GM12873 (cell line): ENCODE measurements at regions not wholly inside any gene's neighbourhood (a gene's known extent, or its start where the extent isn't known, plus 50 kb on each side); places are given as distances from the start of the nearest gene placed in this dataset.

ENCODE experiments used
- TF ChIP-seq, protein P1 (sequence below): IDR thresholded peaks from 2 replicates; pipeline ENCODE4 v1.5.1; 2012; ENCODE audit warnings: low read depth, mild to moderate bottlenecking, moderate library complexity, low read length, control low read depth; ENCODE audit not compliant: insufficient read depth; ENCODE audit errors: missing control alignments

DNA sequence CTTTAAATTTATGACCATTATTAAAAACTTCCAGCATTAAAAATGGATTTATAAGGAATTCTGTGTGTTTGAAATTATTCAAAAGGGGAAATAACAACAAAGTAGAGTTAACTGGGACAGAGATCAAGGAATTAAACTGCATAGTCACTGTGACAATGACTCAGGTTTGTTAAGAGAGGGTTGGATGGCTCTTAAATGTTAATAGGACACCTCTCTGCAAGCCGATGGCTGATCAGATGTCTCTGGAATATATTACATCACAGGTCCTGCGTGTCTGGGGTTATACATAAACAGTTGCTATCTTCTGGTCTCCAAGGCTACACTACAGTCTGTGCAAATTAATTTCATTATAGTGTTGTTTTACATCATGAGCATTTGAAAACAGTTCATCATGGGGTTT is 574.3 kb downstream of the COL12A1 start:
- TF ChIP-seq, protein P1, sequence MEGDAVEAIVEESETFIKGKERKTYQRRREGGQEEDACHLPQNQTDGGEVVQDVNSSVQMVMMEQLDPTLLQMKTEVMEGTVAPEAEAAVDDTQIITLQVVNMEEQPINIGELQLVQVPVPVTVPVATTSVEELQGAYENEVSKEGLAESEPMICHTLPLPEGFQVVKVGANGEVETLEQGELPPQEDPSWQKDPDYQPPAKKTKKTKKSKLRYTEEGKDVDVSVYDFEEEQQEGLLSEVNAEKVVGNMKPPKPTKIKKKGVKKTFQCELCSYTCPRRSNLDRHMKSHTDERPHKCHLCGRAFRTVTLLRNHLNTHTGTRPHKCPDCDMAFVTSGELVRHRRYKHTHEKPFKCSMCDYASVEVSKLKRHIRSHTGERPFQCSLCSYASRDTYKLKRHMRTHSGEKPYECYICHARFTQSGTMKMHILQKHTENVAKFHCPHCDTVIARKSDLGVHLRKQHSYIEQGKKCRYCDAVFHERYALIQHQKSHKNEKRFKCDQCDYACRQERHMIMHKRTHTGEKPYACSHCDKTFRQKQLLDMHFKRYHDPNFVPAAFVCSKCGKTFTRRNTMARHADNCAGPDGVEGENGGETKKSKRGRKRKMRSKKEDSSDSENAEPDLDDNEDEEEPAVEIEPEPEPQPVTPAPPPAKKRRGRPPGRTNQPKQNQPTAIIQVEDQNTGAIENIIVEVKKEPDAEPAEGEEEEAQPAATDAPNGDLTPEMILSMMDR = no peak

DNA sequence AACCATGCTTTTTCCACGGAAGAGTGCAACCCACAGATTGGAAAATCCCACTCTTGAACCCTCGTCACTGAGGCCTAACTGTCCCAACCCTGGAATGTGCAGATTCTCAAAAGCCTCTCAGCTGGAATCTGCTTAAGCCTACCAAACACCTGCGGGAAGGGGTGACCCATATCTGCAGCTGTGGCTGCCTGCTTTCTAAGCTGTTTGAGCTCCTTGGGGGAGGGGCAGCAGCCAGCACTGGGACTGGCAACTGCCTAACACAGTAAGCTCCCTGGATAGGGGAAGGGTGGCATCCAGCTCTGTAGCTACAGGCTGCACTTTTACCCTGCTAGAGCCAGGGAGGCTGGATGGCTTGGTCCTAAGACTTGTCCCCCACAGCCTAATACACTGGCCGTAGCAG is 579.6 kb downstream of the COL12A1 start:
- TF ChIP-seq, protein P1 = no peak

DNA sequence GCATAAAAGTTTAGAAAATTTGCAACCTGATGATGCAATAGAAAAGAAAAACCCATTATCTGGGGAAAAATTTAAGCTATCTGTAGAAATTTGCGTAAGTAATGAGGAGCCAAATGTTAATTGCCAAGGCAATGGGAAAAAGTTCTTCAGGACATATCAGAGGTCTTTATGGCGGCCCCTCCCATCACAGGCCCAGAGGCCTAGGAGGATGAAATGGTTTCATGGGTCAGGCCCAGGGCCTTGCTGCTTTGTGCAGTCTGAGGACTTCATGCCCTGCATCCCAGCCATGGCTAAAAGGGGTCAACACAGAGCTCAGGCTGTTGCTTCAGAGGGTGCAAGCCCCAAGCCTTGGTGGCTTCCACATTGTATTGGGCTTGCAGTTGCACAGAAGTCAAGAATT is 582.8 kb downstream of the COL12A1 start:
- TF ChIP-seq, protein P1 = no peak

DNA sequence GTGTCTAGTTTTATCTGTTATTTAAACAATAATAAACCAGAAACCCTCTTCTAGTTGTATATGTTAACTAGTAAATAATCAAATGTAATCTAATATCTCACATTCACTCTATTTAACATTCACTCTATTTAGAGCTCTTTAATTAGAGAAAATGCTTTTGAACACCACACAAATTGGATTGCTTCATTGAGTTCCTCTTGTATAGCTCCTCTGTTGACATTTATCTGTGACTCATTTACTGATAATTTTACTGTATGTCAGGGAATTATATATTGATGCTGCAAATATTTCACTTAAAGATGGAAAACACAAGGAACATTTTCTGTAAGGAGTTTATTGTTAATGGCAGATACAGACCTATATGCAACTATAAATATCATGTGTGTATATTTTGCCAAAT is 594.6 kb downstream of the COL12A1 start:
- TF ChIP-seq, protein P1 = no peak

DNA sequence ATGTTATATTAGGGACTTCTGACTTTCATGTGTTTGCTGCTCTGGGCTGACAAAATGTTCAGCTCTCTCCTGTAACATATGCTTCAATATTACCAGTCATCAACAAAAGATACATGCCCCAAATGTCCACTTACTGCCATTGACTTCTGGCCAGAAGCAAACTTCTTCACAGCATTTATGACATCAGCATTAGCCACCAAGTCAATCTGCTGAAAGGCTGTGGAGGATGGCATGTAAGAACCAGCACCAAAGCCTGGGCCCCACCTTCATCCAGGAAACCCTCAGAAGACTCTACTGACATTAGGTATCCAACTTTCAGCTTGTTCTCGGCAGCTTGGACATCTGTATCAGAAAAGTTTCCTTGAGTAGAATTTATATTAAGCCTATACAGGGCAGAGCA is 595.5 kb downstream of the COL12A1 start:
- TF ChIP-seq, protein P1 = no peak

DNA sequence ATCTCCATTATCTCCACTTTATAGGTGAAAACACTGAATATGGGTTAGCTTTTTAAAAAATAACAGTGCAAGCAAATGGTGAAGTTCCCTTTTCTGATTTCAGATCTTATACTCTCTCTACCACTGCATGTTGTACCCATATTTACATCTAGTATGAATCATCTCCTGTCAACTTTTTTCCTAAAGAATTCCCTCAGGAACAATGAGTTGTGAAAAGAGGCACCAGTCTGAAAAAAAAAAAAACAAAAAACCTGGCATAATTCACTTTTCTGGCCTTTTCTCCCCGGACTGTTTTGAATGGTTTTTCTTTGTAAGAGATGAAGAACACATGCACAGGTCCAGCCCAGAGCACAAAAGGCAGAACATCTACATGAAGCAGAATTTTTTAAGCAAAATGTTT is 596.0 kb downstream of the COL12A1 start:
- TF ChIP-seq, protein P1 = no peak

DNA sequence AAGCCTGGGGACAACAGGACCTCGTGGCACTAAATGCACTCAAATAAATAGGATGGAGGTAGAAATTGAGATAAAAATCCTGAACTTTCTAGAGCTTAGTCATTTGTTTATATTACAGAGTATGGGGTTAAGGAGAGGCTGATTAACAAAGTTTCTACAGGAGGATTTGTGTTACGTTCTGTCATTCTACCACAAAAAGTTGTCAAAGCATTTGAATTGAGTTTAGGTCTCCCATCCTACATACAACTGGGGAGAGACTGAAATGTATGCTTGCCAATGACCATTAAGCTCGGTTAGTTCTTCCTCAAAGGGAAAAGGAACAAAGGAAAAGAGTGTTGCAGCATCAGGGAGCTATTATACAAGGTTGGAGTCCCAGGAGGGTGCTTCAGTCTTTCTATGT is 597.9 kb downstream of the COL12A1 start:
- TF ChIP-seq, protein P1 = no peak
